ENCODE measurements at regions not wholly inside any gene's neighbourhood (a gene's known extent, or its start where the extent isn't known, plus 50 kb on each side); places are given as distances from the start of the nearest gene placed in this dataset.

DNA sequence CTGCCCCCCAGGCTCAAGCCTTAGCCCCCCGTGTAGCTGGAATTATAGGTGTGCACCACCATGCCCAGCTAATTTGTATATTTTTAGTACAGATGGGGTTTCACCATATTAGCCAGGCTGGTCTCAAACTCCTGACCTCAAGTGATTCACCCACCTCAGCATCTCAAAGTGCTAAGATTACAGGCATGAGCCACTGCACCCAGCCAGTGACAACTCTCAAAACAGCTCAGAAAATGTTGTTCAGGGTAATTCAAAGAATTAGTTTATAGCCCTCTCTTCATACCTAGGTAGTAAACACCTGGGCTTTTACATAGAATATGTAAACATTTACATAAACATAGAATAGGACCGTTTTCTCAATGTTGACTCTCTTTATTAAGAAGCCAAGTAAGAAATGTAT lies 168.7 kb downstream of the ENC1 start:
- no peaks in the 10 kb centered on the region for H3K27me3 ChIP-seq (ENCODE audit: control insufficient read depth, insufficient read depth, low read length)
- H3K4me3 ChIP-seq (ENCODE audit: low read depth, low read length), result no peak overlapping the region
- no peaks in the 10 kb centered on the region for H3K36me3 ChIP-seq (ENCODE audit: control insufficient read depth, insufficient read depth, low read length)
- DNase-seq (ENCODE audit: low read depth), result no peak
- TF ChIP-seq, protein P1, sequence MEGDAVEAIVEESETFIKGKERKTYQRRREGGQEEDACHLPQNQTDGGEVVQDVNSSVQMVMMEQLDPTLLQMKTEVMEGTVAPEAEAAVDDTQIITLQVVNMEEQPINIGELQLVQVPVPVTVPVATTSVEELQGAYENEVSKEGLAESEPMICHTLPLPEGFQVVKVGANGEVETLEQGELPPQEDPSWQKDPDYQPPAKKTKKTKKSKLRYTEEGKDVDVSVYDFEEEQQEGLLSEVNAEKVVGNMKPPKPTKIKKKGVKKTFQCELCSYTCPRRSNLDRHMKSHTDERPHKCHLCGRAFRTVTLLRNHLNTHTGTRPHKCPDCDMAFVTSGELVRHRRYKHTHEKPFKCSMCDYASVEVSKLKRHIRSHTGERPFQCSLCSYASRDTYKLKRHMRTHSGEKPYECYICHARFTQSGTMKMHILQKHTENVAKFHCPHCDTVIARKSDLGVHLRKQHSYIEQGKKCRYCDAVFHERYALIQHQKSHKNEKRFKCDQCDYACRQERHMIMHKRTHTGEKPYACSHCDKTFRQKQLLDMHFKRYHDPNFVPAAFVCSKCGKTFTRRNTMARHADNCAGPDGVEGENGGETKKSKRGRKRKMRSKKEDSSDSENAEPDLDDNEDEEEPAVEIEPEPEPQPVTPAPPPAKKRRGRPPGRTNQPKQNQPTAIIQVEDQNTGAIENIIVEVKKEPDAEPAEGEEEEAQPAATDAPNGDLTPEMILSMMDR (IDR thresholded peaks at IDR 0.05; ENCODE audit: insufficient read depth, low read length, severe bottlenecking), result no peak
- FAIRE-seq, result no peak

DNA sequence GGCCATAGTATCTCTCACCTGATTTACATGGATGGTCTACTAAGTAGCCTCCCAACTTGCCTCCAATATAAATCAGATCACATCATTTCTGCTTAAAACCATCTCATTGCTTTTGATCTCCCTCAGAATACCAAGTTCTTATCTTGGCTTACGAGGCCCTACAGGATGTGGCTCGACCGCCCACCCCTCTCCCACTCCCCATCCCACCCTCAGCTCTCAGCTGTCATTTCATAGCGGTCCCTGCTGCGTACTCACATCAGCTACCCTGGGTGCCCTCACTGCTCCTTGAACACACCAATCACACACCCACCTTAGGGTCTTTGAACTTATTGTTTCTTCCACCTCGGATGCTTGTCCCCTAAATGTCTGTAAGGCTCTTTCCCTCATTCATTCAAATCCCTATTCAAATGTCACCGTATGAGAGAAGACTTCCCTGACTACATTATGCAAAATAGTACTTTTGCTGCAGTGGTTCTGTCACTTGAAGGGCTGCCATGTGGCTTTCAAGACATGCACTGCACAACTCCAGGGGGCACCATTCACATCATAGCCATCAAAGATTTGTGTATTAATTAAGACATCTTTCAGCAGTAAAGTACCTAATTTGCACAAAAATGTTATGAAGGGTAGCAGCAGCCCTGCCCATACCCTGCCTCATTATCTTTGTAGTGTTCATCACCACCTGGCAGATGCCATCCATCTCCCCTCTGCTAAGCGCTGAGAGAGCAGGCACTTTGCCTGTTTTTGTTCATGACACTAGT lies 171.1 kb downstream of the ENC1 start:
- Histone ChIP-seq H3K36me3 (ENCODE audit: control insufficient read depth, insufficient read depth, low read length) (no peaks in the 10 kb centered on the region), H3K27me3 (ENCODE audit: control insufficient read depth, insufficient read depth, low read length) (no peaks in the 10 kb centered on the region), H3K4me3 (ENCODE audit: low read depth, low read length) (no peak overlapping the region)
- FAIRE-seq (no peak), DNase-seq (ENCODE audit: low read depth) (no peak)
- TF ChIP-seq, protein P1 (IDR thresholded peaks at IDR 0.05; ENCODE audit: insufficient read depth, low read length, severe bottlenecking), result no peak

DNA sequence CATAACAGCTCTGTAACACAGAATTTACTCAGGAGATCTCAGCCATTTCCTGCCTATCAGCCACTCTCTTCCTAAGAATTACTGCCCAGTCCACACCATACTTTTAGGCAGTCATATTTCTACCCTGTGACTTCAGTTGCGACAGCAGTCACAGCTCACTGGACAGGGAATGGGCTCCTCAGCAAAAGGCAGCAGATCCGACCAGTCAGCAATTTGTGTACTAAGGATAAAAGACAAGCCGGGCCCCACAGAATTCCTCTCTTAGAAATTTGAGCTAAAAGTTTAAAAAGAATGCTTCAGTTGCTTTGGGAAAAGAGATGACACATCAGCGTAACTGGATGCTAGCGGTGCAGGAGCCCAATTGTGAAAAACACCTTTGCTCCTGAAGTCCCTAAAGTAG lies 172.1 kb downstream of the ENC1 start:
- no peak for DNase-seq (ENCODE audit: low read depth)
- no peaks in the 10 kb centered on the region for H3K27me3 ChIP-seq (ENCODE audit: control insufficient read depth, insufficient read depth, low read length)
- TF ChIP-seq, protein P1 (IDR thresholded peaks at IDR 0.05; ENCODE audit: insufficient read depth, low read length, severe bottlenecking), result no peak
- no peak overlapping the region for H3K4me3 ChIP-seq (ENCODE audit: low read depth, low read length)
- no peaks in the 10 kb centered on the region for H3K36me3 ChIP-seq (ENCODE audit: control insufficient read depth, insufficient read depth, low read length)
- no peak for FAIRE-seq

DNA sequence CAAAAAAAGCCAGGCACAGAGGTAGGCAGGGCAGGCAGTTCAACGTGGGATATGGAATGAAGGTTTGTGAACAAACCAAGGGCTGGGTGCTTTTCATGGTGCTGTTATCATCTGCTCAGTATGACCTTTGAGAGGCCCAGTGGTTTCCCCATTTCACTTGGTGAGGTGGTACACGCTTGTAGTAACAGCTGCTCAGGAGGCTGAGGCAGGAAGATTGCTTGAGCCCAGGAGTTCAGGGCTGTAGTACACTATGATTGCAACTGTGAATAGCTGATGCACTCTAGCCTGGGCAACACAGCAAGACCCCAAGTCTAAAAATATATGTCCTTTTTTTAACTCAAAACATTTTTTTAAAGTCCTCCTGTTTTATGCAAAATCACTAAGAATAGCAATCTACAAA lies 174.8 kb downstream of the ENC1 start:
- DNase-seq (ENCODE audit: low read depth), result no peak

DNA sequence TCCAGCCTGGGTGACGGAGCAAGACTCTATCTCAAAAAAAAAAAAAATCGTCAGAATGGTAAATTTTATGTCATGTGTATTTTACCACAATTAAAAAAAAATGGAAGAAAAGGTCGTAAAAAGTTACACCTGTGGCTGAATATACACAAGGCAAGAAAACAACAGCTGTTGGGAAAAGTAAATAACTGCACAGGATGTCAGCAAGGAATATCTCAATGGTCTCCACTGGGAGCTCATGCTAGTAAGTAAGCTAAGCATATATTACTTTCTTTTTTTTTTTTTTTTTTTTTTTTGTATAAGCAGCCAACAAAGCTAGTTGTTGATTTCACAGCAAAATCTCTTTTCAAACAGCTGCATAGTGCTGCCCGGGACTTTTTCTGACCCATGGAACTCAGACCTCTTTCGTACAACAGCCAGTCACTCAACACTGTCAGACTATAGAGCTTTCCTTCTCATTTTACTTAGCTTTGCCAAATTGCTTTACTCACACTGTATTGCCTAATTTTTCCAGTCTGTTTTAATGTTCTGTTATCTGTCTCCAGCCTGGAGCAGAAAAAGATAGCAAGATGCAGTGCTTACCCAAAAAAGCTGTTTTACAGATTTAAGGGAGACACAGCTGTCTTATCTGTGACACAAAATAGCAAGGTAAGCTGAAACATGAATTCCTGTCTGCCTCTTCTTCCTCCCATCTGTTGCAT lies 175.9 kb downstream of the ENC1 start:
- TF ChIP-seq, protein P1 (IDR thresholded peaks at IDR 0.05; ENCODE audit: insufficient read depth, low read length, severe bottlenecking), result no peak
- FAIRE-seq (no peak), DNase-seq (ENCODE audit: low read depth) (peak; percentile 20)
- Histone ChIP-seq H3K27me3 (ENCODE audit: control insufficient read depth, insufficient read depth, low read length) (no peaks in the 10 kb centered on the region), H3K4me3 (ENCODE audit: low read depth, low read length) (no peak overlapping the region), H3K36me3 (ENCODE audit: control insufficient read depth, insufficient read depth, low read length) (no peaks in the 10 kb centered on the region)

More for the DNA sequence above, 174.8 kb downstream of the ENC1 start:
- Histone ChIP-seq H3K27me3 (ENCODE audit: control insufficient read depth, insufficient read depth, low read length) (no peaks in the 10 kb centered on the region), H3K36me3 (ENCODE audit: control insufficient read depth, insufficient read depth, low read length) (no peaks in the 10 kb centered on the region), H3K4me3 (ENCODE audit: low read depth, low read length) (no peak overlapping the region)
- no peak for FAIRE-seq
- TF ChIP-seq, protein P1 (IDR thresholded peaks at IDR 0.05; ENCODE audit: insufficient read depth, low read length, severe bottlenecking), result no peak

Measured in bronchial epithelial cell (primary cell).